HUDEP-2 (cell line): ENCODE measurements at regions not wholly inside any gene's neighbourhood (a gene's known extent, or its start where the extent isn't known, plus 50 kb on each side); places are given as distances from the start of the nearest gene placed in this dataset.
A peak's percentile ranks its signal among the peaks of the same experiment; 100 is the strongest.
"Not testable (repeated sequence)": the region's sequence is repeated elsewhere in the genome, so short reads cannot be mapped to it uniquely, and the experiment has no call there.

Experiments
- DNase-seq, 76 experiments: peaks; one replicate each; lab custom pipeline; 2025; ENCODE audit not compliant: unreplicated experiment in 76 of 76; lab: John Stamatoyannopoulos, UW

DNA sequence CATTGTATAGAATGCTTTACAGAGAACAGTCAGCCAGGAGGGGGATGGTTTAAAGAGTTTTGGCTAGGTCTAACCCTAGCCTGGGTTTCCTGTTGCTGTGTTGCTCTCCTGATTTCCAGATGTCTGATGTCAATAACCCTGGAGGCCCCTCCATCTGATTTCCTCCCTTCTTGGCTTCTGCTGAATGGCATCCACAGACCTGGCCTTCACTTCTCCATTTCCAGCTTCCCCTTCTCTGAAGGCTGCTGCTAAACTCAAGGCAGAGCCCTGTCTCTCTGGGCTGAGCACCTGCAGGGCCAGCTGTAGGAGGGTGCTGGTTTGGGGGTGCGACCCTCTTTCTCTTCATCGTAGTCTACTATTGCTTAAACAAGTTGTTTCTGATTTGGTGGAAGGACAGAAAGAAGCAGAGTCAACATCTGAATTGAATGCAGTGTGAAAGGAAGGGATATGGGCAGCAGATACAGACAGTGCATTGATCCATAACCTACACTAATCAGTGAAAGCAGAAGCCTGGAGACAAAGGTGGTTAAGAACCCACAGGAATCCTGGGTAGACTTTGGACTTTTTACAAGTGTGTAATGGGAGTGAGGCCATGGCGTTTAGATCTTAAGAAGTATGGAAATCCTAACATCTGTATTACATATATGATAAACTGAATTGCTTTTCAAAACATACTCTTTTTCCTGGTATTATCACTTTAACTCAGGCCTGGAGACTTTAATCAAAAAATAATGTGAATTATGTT lies 153.6 kb downstream of the HRH4 start:
- DNase-seq: no peak

DNA sequence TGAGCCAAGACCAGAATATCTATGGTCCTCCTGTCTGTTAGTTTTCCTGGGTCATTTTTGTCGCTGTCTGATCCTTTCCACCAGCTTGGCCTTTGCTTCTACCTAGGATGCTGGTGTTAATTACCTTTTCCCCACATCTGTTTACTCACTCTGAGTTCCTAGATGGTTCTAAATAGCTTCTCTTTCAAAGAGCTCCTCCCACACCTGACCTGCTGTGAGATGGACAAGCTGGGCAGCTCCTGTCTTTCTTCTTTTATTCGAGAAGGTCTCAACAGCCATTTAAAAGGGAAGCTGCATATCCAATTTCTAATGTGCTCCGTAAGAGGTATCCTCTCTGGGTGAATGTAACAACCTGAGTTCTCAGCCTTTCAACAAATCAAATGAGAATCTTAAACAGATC lies 156.2 kb downstream of the HRH4 start:
- no peak for DNase-seq

DNA sequence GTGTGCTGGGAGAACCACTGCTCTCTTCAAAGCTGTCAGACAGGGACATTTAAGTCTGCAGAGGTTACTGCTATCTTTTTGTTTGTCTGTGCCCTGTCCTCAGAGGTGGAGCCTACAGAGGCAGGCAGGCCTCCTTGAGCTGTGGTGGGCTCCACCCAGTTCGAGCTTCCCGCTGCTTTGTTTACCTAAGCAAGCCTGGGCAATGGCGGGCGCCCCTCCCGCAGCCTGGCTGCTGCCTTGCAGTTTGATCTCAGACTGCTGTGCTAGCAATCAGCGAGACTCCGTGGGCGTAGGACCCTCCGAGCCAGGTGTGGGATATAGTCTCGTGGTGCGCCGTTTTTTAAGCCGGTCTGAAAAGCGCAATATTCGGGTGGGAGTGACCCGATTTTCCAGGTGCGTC lies 164.0 kb downstream of the HRH4 start:
- DNase-seq: not testable (repeated sequence)

DNA sequence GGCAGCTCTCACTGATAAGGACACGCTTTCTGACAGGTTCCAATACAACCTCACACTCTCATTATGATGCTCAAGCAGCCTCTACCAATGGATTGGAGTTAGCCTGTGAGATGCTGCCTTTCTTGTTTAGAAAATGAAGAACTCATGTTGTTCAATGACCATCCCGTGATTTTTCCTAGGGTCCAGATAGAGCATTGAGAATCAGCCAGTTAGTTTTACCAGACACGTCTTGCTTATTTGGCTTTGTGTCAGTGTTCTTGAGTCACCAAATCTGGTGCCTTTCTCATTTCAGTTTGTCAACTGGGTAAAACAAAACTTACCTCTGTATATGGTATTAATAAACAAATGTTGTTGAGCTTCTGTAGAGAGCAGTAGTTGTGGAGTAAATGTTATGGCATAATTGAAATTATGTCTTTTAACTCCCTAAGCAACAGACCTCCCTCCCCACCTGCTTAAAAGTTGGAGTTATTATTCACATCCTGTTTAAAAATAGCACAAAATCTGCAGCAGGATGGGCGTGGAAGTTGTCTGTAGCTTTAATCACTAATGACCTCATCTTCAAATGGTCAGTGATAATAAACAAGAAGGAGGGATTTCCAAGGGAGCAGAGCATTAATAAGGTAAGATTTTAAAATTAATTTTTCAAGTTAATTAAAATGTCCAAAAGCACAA lies 167.3 kb downstream of the HRH4 start:
- no peak for DNase-seq

DNA sequence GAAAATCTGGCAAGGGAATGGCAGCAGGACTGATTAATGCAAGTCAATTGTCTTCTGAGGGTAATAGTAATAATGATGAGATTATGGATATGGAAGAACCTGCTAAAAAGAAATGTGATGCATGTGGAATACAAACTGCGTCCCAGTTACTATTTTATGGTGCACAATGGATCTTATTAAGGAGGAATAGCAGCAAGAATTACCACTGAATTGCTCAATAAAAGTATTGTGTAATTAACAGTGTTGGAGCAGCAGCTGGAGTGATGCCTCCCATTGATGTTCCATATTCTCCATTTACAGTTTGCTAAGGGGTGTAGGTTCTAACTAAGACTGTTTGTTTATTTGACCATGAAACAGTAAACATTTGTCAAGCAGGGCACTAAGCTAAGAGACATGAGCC lies 167.9 kb downstream of the HRH4 start:
- DNase-seq: no peak

DNA sequence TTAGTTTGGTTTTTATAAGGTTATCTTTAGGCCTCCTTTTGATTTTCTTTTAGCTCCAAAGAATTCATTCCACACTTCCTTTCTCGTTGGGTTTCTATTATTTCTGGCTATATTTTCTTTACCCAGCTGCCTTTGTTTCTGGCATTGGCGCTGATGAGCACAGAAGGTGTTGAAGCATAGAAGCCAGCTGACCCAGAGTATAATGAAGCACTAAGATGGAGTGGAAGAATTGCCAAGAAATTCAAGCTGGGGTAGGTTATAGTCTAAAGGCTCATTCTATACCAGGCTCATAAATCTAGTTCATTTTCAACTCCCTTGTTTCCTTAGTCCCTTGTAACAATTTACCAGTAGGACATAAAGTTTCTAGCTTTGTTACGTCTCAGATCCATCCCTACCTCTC lies 169.5 kb downstream of the HRH4 start:
- no peak for DNase-seq

DNA sequence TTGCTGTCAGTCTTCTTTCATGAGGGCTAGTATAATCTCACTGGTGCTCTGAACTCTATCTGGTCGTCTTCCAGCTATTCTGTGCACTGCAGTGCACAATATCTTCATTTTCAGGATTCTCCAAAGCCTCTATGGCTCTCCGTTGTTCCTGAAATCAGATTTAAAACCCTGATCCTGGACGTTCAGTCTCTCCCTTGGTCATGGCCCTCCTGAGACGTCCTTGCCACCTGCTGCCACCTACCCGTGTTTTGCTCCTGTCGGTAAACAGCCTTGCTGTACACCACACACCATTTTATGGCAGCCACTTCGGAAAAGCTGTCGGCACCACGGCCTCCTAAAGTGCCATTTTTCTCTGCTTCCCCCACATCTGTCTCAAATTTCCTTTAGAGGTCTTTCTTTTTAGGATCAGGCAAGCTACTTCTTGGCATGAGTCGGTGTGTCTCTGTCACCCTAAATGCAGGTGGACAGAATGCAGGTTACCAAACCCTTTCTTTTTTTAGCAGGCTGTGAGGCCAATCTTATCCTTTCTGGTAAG lies 170.0 kb downstream of the HRH4 start:
- DNase-seq: no peak

DNA sequence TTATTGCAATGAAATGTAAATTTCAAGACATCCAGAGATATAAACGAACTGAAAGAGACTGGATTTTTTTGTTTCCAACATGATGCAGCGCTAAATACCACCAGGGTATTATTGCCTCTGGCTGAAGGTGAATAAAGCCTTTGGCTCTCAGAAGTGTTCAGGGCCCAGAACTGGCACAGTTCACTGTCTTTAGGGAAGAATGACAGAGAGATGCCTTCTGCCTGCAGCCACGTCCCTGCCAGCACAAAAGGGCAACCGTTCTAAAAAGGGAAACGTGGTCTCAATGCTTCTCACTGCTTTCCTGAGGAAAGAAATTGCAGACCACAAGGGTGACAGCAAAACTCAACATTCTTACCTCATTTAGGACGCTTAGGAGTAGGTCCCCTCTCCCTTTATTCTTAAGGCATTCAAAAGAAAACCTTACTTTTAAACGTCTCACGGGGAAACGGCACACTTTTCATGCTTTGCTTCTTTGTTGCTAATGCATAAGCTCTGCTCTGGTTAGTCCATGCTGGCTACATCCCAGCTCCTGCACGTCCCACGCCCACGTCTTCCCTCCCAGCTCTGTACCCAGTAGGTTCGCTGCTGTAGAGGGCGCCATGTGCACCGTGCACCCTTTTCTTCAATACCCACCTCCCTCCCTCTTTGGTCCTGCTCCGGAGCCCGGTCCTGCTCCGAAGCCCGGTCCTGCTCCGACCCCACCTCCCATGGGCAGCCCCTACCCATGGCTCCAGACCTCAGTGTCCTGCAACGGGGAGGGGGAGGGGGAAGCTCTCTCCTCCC lies 171.0 kb downstream of the HRH4 start:
- peak in 4 of 76 experiments; percentile 2 to 15 (median 4) for DNase-seq

DNA sequence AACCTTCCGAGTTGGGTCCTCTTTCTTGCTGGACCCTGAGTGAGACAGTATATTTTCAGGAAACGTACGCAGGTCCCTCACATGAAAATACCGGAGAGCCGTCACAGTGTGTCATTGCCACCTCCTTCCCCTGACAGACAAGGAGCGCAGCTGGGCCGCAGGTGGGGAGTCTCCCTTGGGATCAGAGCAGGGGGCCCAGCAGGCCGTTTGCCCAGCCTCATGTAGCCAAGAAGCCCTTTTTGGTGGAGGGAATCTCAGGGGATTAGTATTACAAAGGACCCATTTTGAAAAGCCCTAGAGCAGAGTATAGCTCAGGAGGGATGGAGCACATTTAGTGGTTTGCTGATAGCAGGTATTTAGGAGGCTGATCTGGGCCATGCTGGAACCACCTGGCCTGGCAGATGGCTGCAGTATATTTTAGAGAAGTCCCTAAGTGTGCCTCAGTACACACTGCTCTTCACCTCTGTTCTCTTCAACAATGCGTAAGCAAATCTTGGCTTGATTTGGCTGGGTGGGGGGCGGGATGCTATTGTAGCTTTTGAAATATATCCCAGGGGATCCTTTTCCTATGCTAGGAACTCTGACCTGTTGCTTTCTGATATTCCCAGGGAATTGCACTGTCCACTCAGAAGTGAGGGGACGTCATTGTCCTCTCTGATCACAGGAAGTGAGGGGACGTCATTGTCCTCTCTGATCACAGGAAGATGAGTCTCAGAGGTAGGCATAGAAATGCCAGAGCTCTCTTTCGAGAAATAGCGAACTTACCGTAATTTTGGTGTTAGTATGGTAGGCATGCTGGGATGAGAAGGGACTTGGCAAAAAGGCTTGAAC lies 171.9 kb downstream of the HRH4 start:
- DNase-seq: no peak

DNA sequence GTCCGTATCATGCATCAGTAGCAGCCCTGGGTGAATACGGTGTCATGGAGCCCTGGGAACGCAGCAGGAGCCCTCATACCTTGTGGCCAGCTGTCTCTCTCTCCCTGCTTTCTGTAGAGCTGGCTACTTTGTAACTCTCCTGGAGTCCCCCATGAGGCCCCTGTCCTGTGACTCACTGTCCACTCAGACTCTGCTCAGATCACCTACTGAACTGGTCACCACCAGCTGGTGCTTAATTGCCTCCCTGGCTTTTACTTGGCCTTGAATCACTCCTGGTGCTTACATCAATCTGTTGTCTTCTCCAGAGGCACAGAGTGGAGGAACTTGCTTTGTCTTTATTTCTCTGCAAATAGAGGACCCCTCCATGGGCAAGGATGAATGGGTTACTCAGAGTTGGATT lies 172.7 kb downstream of the HRH4 start:
- no peak for DNase-seq

DNA sequence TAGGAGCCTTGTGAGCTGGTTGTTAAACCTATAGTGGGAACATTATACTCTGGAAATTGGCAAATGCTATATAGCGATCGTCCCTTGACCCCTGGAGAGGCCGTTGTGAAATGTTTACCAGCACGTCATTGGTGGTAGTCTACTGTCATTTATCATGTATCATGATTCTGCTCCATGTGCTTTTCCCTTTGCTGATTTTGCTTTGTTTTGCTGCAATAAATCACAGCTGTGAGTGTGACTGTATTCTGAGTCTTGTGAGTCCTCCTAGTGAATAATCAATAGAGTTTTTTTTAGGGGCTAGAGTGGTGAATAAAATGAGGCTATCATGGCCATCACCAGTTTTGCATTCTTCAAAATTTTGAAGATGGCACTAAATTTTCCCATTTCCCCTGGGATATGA lies 189.1 kb downstream of the HRH4 start:
- DNase-seq: no peak

DNA sequence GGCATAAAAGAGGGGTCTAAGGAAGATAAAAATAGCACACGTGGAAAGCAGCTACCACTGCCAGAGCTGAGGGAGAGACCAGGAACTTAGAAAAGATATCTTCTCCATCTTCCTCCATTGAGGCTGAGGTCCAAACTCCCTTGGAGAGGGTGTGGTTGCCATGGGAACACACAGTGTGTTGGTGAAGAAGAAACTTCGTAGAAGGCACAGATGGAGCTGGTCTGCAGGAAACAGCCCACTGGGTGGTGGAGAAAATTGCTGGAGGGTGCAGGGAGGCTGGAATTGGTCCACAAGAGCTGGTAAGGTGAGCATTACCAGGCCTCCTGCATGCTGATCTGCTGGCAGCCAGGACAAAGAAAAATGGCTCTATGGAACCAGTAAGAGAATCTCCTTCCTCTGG lies 191.0 kb downstream of the HRH4 start:
- DNase-seq: no peak

DNA sequence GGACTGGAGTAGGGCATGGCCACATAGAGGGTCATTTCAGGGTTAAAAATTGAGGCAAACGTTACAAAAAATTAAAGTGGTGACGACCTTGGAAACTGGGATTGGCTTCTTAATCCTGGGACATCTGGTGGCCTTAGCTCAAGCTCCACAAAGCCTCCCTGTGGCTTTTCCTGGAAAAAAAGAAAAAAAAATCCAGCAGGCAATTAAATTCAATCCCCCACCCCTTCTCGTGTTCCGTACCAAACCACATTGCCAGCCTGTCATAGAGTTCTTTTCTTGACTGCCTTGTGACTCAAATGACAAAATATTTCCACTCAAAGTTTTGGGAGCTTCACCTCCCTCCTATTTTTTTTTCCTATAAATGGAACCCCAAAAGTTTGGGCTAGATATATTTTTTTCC lies 195.6 kb downstream of the HRH4 start:
- DNase-seq: no peak

DNA sequence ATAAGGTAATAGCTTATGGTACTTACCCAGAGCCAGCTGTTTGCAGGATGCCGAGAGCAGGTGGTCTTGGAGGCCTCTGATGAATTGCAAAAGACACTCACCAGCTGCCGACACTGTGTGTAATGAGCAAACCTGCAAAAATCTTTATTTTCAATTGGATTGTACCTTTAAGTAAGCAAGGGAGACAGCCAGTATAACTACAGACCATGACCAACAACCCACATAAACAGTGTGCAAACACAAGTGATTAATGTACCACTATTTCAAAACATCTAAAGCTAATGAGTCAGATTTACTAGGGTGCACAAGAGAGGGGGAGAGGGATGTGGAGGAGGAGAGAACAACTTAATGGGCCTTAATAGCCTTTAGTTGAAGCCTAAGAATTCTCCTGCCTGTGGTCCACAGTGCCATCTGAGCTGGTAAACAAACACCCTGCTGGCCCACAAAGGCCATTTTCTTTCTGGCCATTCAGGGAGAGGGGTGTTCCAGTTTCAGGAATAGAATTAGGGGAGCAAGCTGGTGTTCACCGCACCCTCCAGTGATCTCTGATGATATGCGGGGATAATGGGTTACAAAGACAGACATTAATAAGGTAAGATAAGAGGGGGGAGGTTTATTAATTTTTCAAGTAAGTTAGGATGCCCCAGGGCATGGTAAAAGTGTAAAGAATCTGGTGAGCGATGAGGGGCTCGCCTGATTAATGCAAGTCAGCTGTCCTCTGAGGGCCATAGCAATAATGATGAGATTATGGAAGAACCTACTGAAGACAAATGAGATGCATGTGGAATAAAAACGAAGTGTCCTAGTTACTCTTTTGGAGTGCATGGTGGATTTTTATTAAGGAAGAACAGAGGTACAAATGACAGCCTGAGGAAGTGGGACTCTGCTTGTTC lies 196.4 kb downstream of the HRH4 start:
- no peak for DNase-seq

DNA sequence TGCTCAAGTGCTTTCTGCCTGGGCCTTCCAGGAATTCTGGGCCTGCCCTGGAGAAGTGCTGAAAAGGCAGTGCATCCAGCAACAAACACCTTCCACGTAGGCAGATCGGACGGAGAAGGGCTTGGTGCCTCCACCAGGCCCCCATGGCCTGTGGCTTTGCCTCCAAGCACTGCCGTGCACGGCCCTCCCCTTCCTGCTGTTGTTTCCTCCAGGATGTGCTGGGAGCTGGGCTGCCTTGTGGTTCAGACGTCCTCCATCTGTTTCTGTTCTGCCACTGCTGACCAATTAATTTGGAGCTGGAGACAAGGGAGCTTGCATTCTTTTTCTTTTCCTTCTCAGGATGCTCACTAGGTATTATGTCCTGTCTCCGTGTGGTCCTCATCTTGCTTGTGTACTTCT lies 197.0 kb downstream of the HRH4 start:
- DNase-seq: no peak

DNA sequence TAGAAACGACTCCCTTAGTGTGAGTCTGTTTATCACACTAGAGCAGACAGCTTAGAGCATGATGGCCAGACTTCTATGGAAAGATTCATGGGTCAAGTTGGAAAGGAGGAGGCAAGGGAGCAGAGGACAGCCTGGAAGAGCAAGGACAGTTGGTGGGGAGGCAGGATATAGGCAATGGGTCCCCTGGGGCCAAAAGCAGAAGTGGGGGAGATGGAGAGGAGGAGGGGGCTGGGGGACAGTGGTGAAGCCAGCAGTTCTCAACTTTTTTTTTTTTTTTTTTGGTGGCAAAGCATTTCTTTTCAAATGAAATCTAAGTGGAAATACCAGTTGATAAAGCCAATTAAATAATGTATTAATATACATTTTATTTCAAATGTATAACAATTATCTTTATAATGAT lies 197.9 kb downstream of the HRH4 start:
- DNase-seq: no peak

DNA sequence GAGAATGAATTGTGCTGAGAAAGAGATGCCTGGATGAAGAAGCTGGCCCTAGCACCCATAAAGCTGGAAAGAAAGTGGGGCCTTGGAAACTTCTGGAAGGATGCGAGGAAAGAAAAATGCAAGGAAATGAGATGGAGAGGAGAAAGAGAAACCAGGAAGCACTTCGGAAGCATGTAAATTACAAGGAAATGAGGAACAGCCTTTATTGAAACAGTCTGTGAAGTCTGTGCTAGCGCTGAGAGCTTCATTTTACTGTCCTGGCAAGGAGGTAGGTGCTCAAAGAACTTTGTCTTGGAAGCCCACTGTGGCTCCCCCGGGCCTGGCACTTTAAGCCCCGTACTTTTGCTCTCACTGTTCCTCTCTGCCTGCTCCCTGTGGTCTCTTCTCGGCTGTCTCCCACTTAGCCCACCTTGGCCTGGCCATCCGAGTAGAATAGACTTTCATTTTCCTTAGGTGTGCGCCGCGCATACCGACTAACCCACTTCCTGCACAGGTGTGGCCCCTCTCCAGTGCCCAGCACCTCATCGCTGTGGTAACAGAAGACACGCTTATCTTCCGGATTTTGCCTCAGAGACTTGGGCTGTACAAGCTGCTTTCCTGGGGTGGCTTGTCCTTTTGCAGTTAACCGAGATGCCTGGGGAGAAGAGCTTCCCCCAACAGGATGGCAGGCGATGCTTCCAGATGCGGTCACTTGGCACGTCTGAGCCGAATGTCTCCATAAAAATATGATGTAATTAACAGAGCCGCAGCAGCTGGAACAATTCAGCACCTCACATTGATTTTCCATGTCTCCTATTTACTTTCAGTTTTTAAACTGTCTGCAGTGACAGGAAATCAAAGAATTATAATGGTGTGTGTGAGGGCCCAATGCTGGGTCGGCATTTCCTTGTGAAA lies 199.6 kb downstream of the HRH4 start:
- DNase-seq: no peak

DNA sequence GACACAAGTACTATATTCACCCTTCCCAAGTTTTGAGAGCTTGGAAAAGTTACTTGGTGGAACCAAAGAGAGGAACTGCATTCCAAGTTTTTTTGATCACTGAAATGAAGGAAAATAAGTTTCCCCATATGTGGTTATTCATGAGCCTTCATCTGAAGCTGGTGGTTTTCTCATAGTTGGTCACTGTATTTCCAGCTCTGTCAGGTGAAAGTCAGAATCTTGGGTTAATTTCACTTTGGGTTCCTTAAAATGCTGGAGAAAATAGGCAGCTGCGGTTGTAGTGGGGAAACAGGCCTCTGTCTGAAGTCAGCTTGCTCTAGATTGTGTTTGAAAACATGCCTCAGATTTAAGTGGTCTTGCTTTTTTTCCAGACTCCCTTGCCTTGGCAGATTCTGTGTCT lies 200.5 kb downstream of the HRH4 start:
- DNase-seq: no peak

DNA sequence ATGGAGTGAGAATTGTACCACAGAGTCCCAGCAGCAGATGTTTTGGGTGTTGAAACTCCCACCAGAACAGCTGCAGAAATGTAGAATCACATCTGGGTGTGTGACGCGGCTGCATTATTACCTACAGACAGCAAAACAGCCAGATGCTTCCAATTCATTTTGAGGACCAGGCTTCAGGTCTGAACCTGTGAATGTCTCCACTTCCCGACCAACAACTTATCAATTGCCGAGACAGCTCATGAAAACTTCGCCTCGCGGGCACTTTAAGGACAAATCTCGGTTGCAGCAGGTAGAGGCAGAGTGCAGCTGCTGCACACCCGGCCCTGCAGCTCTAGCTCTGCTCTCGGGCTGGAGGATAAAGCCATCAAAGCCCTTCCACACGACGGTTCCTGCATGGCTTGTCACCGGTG lies 202.0 kb downstream of the HRH4 start:
- DNase-seq: no peak
